T-cell (primary cell): ENCODE measurements at regions not wholly inside any gene's neighbourhood (a gene's known extent, or its start where the extent isn't known, plus 50 kb on each side); places are given as distances from the start of the nearest gene placed in this dataset.
"Not testable (repeated sequence)": the region's sequence is repeated elsewhere in the genome, so short reads cannot be mapped to it uniquely, and the experiment has no call there.

Experiments used
- ATAC-seq, 4 experiments: fragments of 200-7000 bp in 3 of 4; fragments of 150-1000 bp in 1 of 4; cut with Tn5 transposase; replicated peaks in 1 of 4; 1 replicate in 3 of 4; 2 replicates in 1 of 4; pipeline ENCODE4 v1.10.0; 2021; ENCODE audit warnings: moderate library complexity in 3 of 4, mild to moderate bottlenecking in 2 of 4, moderate number of reproducible peaks in 1 of 4
- CTCF ChIA-PET, 2 donors: fragments of 300-600 bp; sonication (Branson Sonifier 250); formaldehyde crosslinking; loops; one replicate each; lab custom pipeline; 2022; ENCODE audit warnings: antibody characterized with exemption in 2 of 2; lab: Charles Lee
- POLR2A ChIA-PET, 2 donors: fragments of 300-600 bp; sonication (Branson Sonifier 250); formaldehyde crosslinking; loops; one replicate each; lab custom pipeline; 2022; ENCODE audit warnings: antibody characterized with exemption in 2 of 2; lab: Charles Lee
- DNase-seq, 35 experiments: peaks; one replicate each; pipeline versions ENCODE4 v3.0.0 to v3.0.0-alpha.2; 2013 to 2023
- H3K27ac ChIP-seq: one replicate; pipeline ENCODE4 v1.5.1; 2013; ENCODE audit warnings: low read length
- H3K27me3 ChIP-seq, 2 experiments: replicated peaks in 1 of 2; 1 replicate in 1 of 2; 2 replicates in 1 of 2; pipeline versions ENCODE4 v1.6.1 to v1.7.0; 2013; ENCODE audit warnings: low read length in 1 of 2, mixed read lengths in 1 of 2; ENCODE audit not compliant: control insufficient read depth in 2 of 2, insufficient read depth in 2 of 2; ENCODE audit errors: extremely low read depth in 1 of 2
- H3K36me3 ChIP-seq, 2 donors: 1 replicate in 1 of 2; 2 replicates in 1 of 2; pipeline versions ENCODE4 v1.6.1 to v1.7.0; 2013; ENCODE audit warnings: low read length in 1 of 2; ENCODE audit not compliant: control insufficient read depth in 2 of 2, insufficient read depth in 1 of 2; ENCODE audit errors: extremely low read depth in 1 of 2
- H3K4me1 ChIP-seq, 2 experiments: 1 replicate in 1 of 2; 2 replicates in 1 of 2; pipeline versions ENCODE4 v1.6.1 to v1.7.0; 2013; ENCODE audit warnings: low read length in 2 of 2, mixed read lengths in 1 of 2; ENCODE audit not compliant: insufficient read depth in 2 of 2, control insufficient read depth in 1 of 2; ENCODE audit errors: extremely low read depth in 1 of 2
- H3K4me3 ChIP-seq, 2 donors: 1 replicate in 1 of 2; 2 replicates in 1 of 2; pipeline versions ENCODE4 v1.5.1 to v1.7.0; 2013; ENCODE audit warnings: mild to moderate bottlenecking in 2 of 2, low read length in 1 of 2, moderate library complexity in 1 of 2; ENCODE audit not compliant: control insufficient read depth in 1 of 2; ENCODE audit errors: extremely low read depth in 1 of 2
- H3K9me3 ChIP-seq: 2 replicates; pipeline ENCODE4 v1.7.0; 2013
- H3K27ac Mint-ChIP-seq, 2 donors: one replicate each; pipeline ENCODE4 v1.8.0; 2020 to 2021; ENCODE audit warnings: mild to moderate bottlenecking in 2 of 2, mixed read lengths in 2 of 2
- H3K27me3 Mint-ChIP-seq, 2 donors: one replicate each; pipeline ENCODE4 v1.8.0; 2021 to 2022; ENCODE audit warnings: mixed read lengths in 2 of 2
- H3K36me3 Mint-ChIP-seq: one replicate; pipeline ENCODE4 v1.8.0; 2021; ENCODE audit warnings: mixed read lengths
- H3K4me1 Mint-ChIP-seq, 3 donors: one replicate each; pipeline ENCODE4 v1.8.0; 2020 to 2022; ENCODE audit warnings: mixed read lengths in 3 of 3, mild to moderate bottlenecking in 1 of 3
- H3K4me3 Mint-ChIP-seq, 3 donors: one replicate each; pipeline ENCODE4 v1.8.0; 2020 to 2022; ENCODE audit warnings: mild to moderate bottlenecking in 3 of 3, mixed read lengths in 3 of 3, moderate library complexity in 3 of 3
- H3K9me3 Mint-ChIP-seq, 3 donors: one replicate each; pipeline ENCODE4 v1.8.0; 2020 to 2022; ENCODE audit warnings: mixed read lengths in 3 of 3
- WGBS: methylation state at CpG from one replicate; pipeline ENCODE4 v1.1.5; 2013; ENCODE audit warnings: missing lambda C conversion rate; ENCODE audit not compliant: insufficient coverage; 5-methylcytosine and 5-hydroxymethylcytosine counted together

- Histone ChIP-seq H3K4me3 (no peak overlapping the region), H3K36me3 (no peaks in the 10 kb centered on the region), H3K9me3 (no peaks in the 10 kb centered on the region), H3K4me1 (no peaks in the 10 kb centered on the region), H3K27ac (no peak overlapping the region), H3K27me3 (peaks cover 0 to 41% of the 10 kb centered on the region in 2 experiments)
- Mint-ChIP-seq H3K27me3 (peaks cover 27 to 35% of the 10 kb centered on the region in 2 donors), H3K4me1 (no peaks in the 10 kb centered on the region), H3K36me3 (no peaks in the 10 kb centered on the region), H3K4me3 (no peak overlapping the region), H3K9me3 (no peaks in the 10 kb centered on the region), H3K27ac (no peak overlapping the region)
- ChIA-PET POLR2A (no interaction called here), CTCF (no interaction called here)
- DNase-seq = no peak
- no peak for ATAC-seq
- WGBS = 76% methylated on average over 5 of the region's 5 CpGs
Measured at GRCh38 chr2:238774980-238775509, 72.8 kb upstream of the TWIST2 start.

- Histone ChIP-seq H3K4me1 (no peaks in the 10 kb centered on the region), H3K4me3 (no peak overlapping the region), H3K27ac (no peak overlapping the region), H3K9me3 (no peaks in the 10 kb centered on the region), H3K36me3 (no peaks in the 10 kb centered on the region), H3K27me3 (peaks cover 0 to 41% of the 10 kb centered on the region in 2 experiments)
- ChIA-PET CTCF (no interaction called here), POLR2A (no interaction called here)
- no peaks in the 10 kb centered on the region for H3K4me1 Mint-ChIP-seq
- WGBS = 90% methylated on average over 11 of the region's 11 CpGs
- no peak for DNase-seq
- ATAC-seq = no peak
- peaks cover 22 to 30% of the 10 kb centered on the region in 2 donors for H3K27me3 Mint-ChIP-seq
- no peak overlapping the region for H3K27ac Mint-ChIP-seq
- H3K9me3 Mint-ChIP-seq = no peaks in the 10 kb centered on the region
- no peaks in the 10 kb centered on the region for H3K36me3 Mint-ChIP-seq
- H3K4me3 Mint-ChIP-seq = no peak overlapping the region
Measured at GRCh38 chr2:238775591-238775990, 72.3 kb upstream of the TWIST2 start.

- peaks cover 0 to 41% of the 10 kb centered on the region in 2 experiments for H3K27me3 ChIP-seq
- no peak overlapping the region for H3K27ac ChIP-seq
- H3K4me1 Mint-ChIP-seq = no peaks in the 10 kb centered on the region
- CTCF ChIA-PET = no interaction called here
- no peaks in the 10 kb centered on the region for H3K9me3 Mint-ChIP-seq
- H3K9me3 ChIP-seq = no peaks in the 10 kb centered on the region
- no peak for DNase-seq
- no peaks in the 10 kb centered on the region for H3K4me1 ChIP-seq
- H3K27ac Mint-ChIP-seq = no peak overlapping the region
- peaks cover 22 to 29% of the 10 kb centered on the region in 2 donors for H3K27me3 Mint-ChIP-seq
- no peaks in the 10 kb centered on the region for H3K36me3 Mint-ChIP-seq
- WGBS = 51% methylated on average over 11 of the region's 20 CpGs
- no peak overlapping the region for H3K4me3 ChIP-seq
- no peaks in the 10 kb centered on the region for H3K36me3 ChIP-seq
- H3K4me3 Mint-ChIP-seq = no peak overlapping the region
- ATAC-seq = no peak
- POLR2A ChIA-PET = no interaction called here
Measured at GRCh38 chr2:238776003-238776760, 71.7 kb upstream of the TWIST2 start.

GRCh38 chr2:238776761-238777046, 71.2 kb upstream of the TWIST2 start:
- H3K36me3 ChIP-seq, H3K27ac Mint-ChIP-seq, CTCF ChIA-PET, H3K4me1 ChIP-seq, POLR2A ChIA-PET, H3K4me3 Mint-ChIP-seq, H3K4me1 Mint-ChIP-seq, H3K27ac ChIP-seq, H3K9me3 ChIP-seq, H3K4me3 ChIP-seq, ATAC-seq, DNase-seq, H3K36me3 Mint-ChIP-seq, H3K9me3 Mint-ChIP-seq: not testable (repeated sequence)
- WGBS = 0% methylated on average over 5 of the region's 8 CpGs
- H3K27me3 Mint-ChIP-seq = peaks cover 18 to 25% of the 10 kb centered on the region in 2 donors
- H3K27me3 ChIP-seq = peaks cover 0 to 35% of the 10 kb centered on the region in 2 experiments

- no peaks in the 10 kb centered on the region for H3K9me3 ChIP-seq
- Mint-ChIP-seq H3K4me3 (no peak overlapping the region), H3K36me3 (no peaks in the 10 kb centered on the region), H3K27ac (no peak overlapping the region), H3K9me3 (no peaks in the 10 kb centered on the region), H3K27me3 (peaks cover 16 to 22% of the 10 kb centered on the region in 2 donors), H3K4me1 (no peaks in the 10 kb centered on the region)
- no peak for ATAC-seq
- no peak overlapping the region for H3K4me3 ChIP-seq
- no peak overlapping the region for H3K27ac ChIP-seq
- WGBS = 72% methylated on average over 12 of the region's 15 CpGs
- H3K27me3 ChIP-seq = peaks cover 0 to 27% of the 10 kb centered on the region in 2 experiments
- ChIA-PET POLR2A (no interaction called here), CTCF (no interaction called here)
- H3K36me3 ChIP-seq = no peaks in the 10 kb centered on the region
- H3K4me1 ChIP-seq = no peaks in the 10 kb centered on the region
- no peak for DNase-seq
Measured at GRCh38 chr2:238777369-238778067, 70.4 kb upstream of the TWIST2 start.

GRCh38 chr2:238784671-238785527, 63.0 kb upstream of the TWIST2 start:
- H3K27me3 Mint-ChIP-seq = peaks cover 23 to 24% of the 10 kb centered on the region in 2 donors
- no peak overlapping the region for H3K27ac Mint-ChIP-seq
- no peaks in the 10 kb centered on the region for H3K4me1 ChIP-seq
- ChIA-PET POLR2A (no interaction called here), CTCF (interaction anchor here (0.6 to 1.9 kb wide), 5 partner anchors 74 to 428 kb away, joined by 3 to 8 read pairs (median 3); no protein-coding TSS in a partner anchor)
- no peaks in the 10 kb centered on the region for H3K9me3 Mint-ChIP-seq
- no peak overlapping the region for H3K4me3 ChIP-seq
- no peaks in the 10 kb centered on the region for H3K36me3 Mint-ChIP-seq
- H3K36me3 ChIP-seq = no peaks in the 10 kb centered on the region
- H3K4me3 Mint-ChIP-seq = no peak overlapping the region
- no peaks in the 10 kb centered on the region for H3K9me3 ChIP-seq
- ATAC-seq = no peak
- peaks cover 0 to 2% (median 2%) of the 10 kb centered on the region in 3 donors for H3K4me1 Mint-ChIP-seq
- no peak overlapping the region for H3K27ac ChIP-seq
- H3K27me3 ChIP-seq = peaks cover 0 to 17% of the 10 kb centered on the region in 2 experiments
- peak in 33 of 35 experiments; percentile 20 to 68 (median 40) for DNase-seq
- WGBS = 30% methylated on average over 11 of the region's 17 CpGs
